ENCODE measurements at regions not wholly inside any gene's neighbourhood (a gene's known extent, or its start where the extent isn't known, plus 50 kb on each side); places are given as distances from the start of the nearest gene placed in this dataset.

- H3K27ac ChIP-seq (ENCODE audit: low read depth, low read length): no peak overlapping the region
- H3K36me3 Mint-ChIP-seq: no peaks in the 10 kb centered on the region
- H3K4me1 ChIP-seq (ENCODE audit: control insufficient read depth in 2 of 2, insufficient read depth in 2 of 2, low read length in 2 of 2): no peaks in the 10 kb centered on the region
- POLR2A ChIA-PET: no interaction called here
- intact Hi-C loops (cut with micrococcal nuclease): no loop called here
- no peaks in the 10 kb centered on the region for H3K9me3 Mint-ChIP-seq
- no peaks in the 10 kb centered on the region for H3K9me3 ChIP-seq (ENCODE audit: control insufficient read depth in 2 of 3, low read length in 3 of 3)
- H3K27me3 ChIP-seq (ENCODE audit: control insufficient read depth in 2 of 2, insufficient read depth in 2 of 2, low read length in 2 of 2): no peaks in the 10 kb centered on the region
- DNase-seq: no peak
- peaks cover 0 to 3% (median 0%) of the 10 kb centered on the region in 5 donors for H3K27me3 Mint-ChIP-seq
- CTCF ChIA-PET: no interaction called here
- no peaks in the 10 kb centered on the region for H3K4me1 Mint-ChIP-seq
- no peaks in the 10 kb centered on the region for H3K36me3 ChIP-seq (ENCODE audit: control insufficient read depth in 2 of 3, insufficient read depth in 3 of 3, low read length in 3 of 3)
- no peak for ATAC-seq
- no peak overlapping the region for H3K4me3 ChIP-seq (ENCODE audit: low read length)
- no peak overlapping the region for H3K27ac Mint-ChIP-seq
- no peak overlapping the region for H3K4me3 Mint-ChIP-seq
Measured at GRCh38 chr14:53532853-53533252, 379.7 kb upstream of the DDHD1 start.

DNA sequence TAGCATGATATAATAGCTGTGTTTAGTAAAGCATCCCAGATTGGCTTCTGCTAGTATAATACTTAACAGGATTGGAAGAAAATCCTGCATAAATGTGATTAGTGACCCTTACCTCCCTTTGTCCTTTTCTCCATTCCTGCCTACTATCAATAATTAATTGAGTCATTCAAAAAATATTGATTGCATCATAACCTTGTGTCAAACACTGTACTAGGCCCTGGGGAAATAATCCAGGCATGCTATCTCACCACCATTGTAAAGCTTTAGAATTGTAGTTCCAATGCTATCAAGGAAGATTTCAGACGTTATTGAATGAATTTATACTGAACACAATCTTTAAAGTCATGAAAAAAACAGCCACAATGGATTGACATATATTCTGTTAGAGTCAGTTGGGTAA is 378.6 kb upstream of the DDHD1 start:
- H3K27ac Mint-ChIP-seq: no peak overlapping the region
- ChIA-PET CTCF (no interaction called here), POLR2A (no interaction called here)
- no peaks in the 10 kb centered on the region for H3K4me1 ChIP-seq (ENCODE audit: control insufficient read depth in 2 of 2, insufficient read depth in 2 of 2, low read length in 2 of 2)
- no peak overlapping the region for H3K4me3 Mint-ChIP-seq
- intact Hi-C loops (cut with micrococcal nuclease): no loop called here
- no peaks in the 10 kb centered on the region for H3K4me1 Mint-ChIP-seq
- H3K27me3 ChIP-seq (ENCODE audit: control insufficient read depth in 2 of 2, insufficient read depth in 2 of 2, low read length in 2 of 2): no peaks in the 10 kb centered on the region
- ATAC-seq (no peak), DNase-seq (no peak)
- no peaks in the 10 kb centered on the region for H3K36me3 Mint-ChIP-seq
- no peak overlapping the region for H3K27ac ChIP-seq (ENCODE audit: low read depth, low read length)
- H3K36me3 ChIP-seq (ENCODE audit: control insufficient read depth in 2 of 3, insufficient read depth in 3 of 3, low read length in 3 of 3): no peaks in the 10 kb centered on the region
- no peaks in the 10 kb centered on the region for H3K27me3 Mint-ChIP-seq
- H3K4me3 ChIP-seq (ENCODE audit: low read length): no peak overlapping the region
- no peaks in the 10 kb centered on the region for H3K9me3 Mint-ChIP-seq
- H3K9me3 ChIP-seq (ENCODE audit: control insufficient read depth in 2 of 3, low read length in 3 of 3): no peaks in the 10 kb centered on the region

- no peaks in the 10 kb centered on the region for H3K4me1 Mint-ChIP-seq
- no peak overlapping the region for H3K4me3 Mint-ChIP-seq
- H3K27ac ChIP-seq (ENCODE audit: low read depth, low read length): no peak overlapping the region
- ATAC-seq (no peak), DNase-seq (no peak)
- H3K9me3 ChIP-seq (ENCODE audit: control insufficient read depth in 2 of 3, low read length in 3 of 3): no peaks in the 10 kb centered on the region
- H3K4me3 ChIP-seq (ENCODE audit: low read length): no peak overlapping the region
- no peaks in the 10 kb centered on the region for H3K36me3 ChIP-seq (ENCODE audit: control insufficient read depth in 2 of 3, insufficient read depth in 3 of 3, low read length in 3 of 3)
- intact Hi-C loops (cut with micrococcal nuclease): no loop called here
- no peaks in the 10 kb centered on the region for H3K36me3 Mint-ChIP-seq
- H3K4me1 ChIP-seq (ENCODE audit: control insufficient read depth in 2 of 2, insufficient read depth in 2 of 2, low read length in 2 of 2): no peaks in the 10 kb centered on the region
- no peaks in the 10 kb centered on the region for H3K9me3 Mint-ChIP-seq
- ChIA-PET POLR2A (no interaction called here), CTCF (no interaction called here)
- no peaks in the 10 kb centered on the region for H3K27me3 ChIP-seq (ENCODE audit: control insufficient read depth in 2 of 2, insufficient read depth in 2 of 2, low read length in 2 of 2)
- H3K27me3 Mint-ChIP-seq: no peaks in the 10 kb centered on the region
- no peak overlapping the region for H3K27ac Mint-ChIP-seq
Measured at GRCh38 chr14:53531156-53531555, 378.0 kb upstream of the DDHD1 start.

- intact Hi-C loops (cut with micrococcal nuclease): no loop called here
- Histone ChIP-seq H3K9me3 (ENCODE audit: control insufficient read depth in 2 of 3, low read length in 3 of 3) (no peaks in the 10 kb centered on the region), H3K4me3 (ENCODE audit: low read length) (no peak overlapping the region), H3K36me3 (ENCODE audit: control insufficient read depth in 2 of 3, insufficient read depth in 3 of 3, low read length in 3 of 3) (no peaks in the 10 kb centered on the region), H3K27ac (ENCODE audit: low read depth, low read length) (no peak overlapping the region), H3K4me1 (ENCODE audit: control insufficient read depth in 2 of 2, insufficient read depth in 2 of 2, low read length in 2 of 2) (no peaks in the 10 kb centered on the region), H3K27me3 (ENCODE audit: control insufficient read depth in 2 of 2, insufficient read depth in 2 of 2, low read length in 2 of 2) (no peaks in the 10 kb centered on the region)
- Mint-ChIP-seq H3K9me3 (no peaks in the 10 kb centered on the region), H3K27ac (no peak overlapping the region), H3K27me3 (no peaks in the 10 kb centered on the region), H3K4me3 (no peak overlapping the region), H3K36me3 (no peaks in the 10 kb centered on the region), H3K4me1 (no peaks in the 10 kb centered on the region)
- ChIA-PET POLR2A (no interaction called here), CTCF (no interaction called here)
- ATAC-seq (no peak), DNase-seq (no peak)
Measured at GRCh38 chr14:53529519-53529918, 376.4 kb upstream of the DDHD1 start.

DNA sequence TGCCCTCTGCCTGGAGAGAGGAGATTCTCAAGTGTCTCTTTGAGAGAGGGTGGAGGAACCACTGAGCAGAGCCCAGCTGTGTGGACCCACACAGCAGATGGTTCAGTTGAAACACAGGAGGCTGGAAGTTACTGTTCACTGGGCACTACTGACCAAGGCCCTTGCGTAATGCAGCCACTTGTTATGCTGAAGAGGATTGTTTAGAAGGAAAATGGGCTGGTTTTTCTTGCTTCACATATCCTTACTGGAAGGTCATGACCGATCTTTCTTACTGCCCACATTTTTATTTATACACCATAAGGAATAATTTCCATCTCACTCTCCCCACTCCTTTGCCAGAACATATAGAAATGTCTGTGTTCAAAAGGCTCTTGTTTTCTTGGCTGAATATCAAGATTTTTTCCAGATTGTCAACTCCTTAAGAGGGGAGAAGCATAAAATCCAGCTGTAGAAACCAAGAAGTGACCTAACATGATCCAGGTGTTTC is 375.1 kb upstream of the DDHD1 start:
- CTCF ChIA-PET: no interaction called here
- Mint-ChIP-seq H3K27ac (no peak overlapping the region), H3K4me1 (peaks cover 0 to 2% (median 0%) of the 10 kb centered on the region in 7 donors), H3K36me3 (no peaks in the 10 kb centered on the region), H3K9me3 (no peaks in the 10 kb centered on the region), H3K27me3 (no peaks in the 10 kb centered on the region), H3K4me3 (no peak overlapping the region)
- ATAC-seq (no peak), DNase-seq (no peak)
- Histone ChIP-seq H3K4me1 (ENCODE audit: control insufficient read depth in 2 of 2, insufficient read depth in 2 of 2, low read length in 2 of 2) (no peaks in the 10 kb centered on the region), H3K27me3 (ENCODE audit: control insufficient read depth in 2 of 2, insufficient read depth in 2 of 2, low read length in 2 of 2) (no peaks in the 10 kb centered on the region), H3K36me3 (ENCODE audit: control insufficient read depth in 2 of 3, insufficient read depth in 3 of 3, low read length in 3 of 3) (no peaks in the 10 kb centered on the region), H3K27ac (ENCODE audit: low read depth, low read length) (no peak overlapping the region), H3K9me3 (ENCODE audit: control insufficient read depth in 2 of 3, low read length in 3 of 3) (no peaks in the 10 kb centered on the region), H3K4me3 (ENCODE audit: low read length) (no peak overlapping the region)
- POLR2A ChIA-PET: no interaction called here
- intact Hi-C loops (cut with micrococcal nuclease): no loop called here

- no peaks in the 10 kb centered on the region for H3K27me3 ChIP-seq (ENCODE audit: control insufficient read depth in 2 of 2, insufficient read depth in 2 of 2, low read length in 2 of 2)
- ATAC-seq: no peak
- peaks cover 0 to 2% (median 0%) of the 10 kb centered on the region in 7 donors for H3K4me1 Mint-ChIP-seq
- no peaks in the 10 kb centered on the region for H3K4me1 ChIP-seq (ENCODE audit: control insufficient read depth in 2 of 2, insufficient read depth in 2 of 2, low read length in 2 of 2)
- no peak overlapping the region for H3K27ac Mint-ChIP-seq
- H3K9me3 ChIP-seq (ENCODE audit: control insufficient read depth in 2 of 3, low read length in 3 of 3): no peaks in the 10 kb centered on the region
- peaks cover 0 to 5% (median 0%) of the 10 kb centered on the region in 5 donors for H3K36me3 Mint-ChIP-seq
- no peaks in the 10 kb centered on the region for H3K27me3 Mint-ChIP-seq
- H3K4me3 Mint-ChIP-seq: no peak overlapping the region
- no peak overlapping the region for H3K4me3 ChIP-seq (ENCODE audit: low read length)
- DNase-seq: no peak
- H3K36me3 ChIP-seq (ENCODE audit: control insufficient read depth in 2 of 3, insufficient read depth in 3 of 3, low read length in 3 of 3): no peaks in the 10 kb centered on the region
- H3K27ac ChIP-seq (ENCODE audit: low read depth, low read length): no peak overlapping the region
- peaks cover 0 to 7% (median 2%) of the 10 kb centered on the region in 11 donors for H3K9me3 Mint-ChIP-seq
- intact Hi-C loops (cut with micrococcal nuclease): no loop called here
- ChIA-PET POLR2A (no interaction called here), CTCF (no interaction called here)
Measured at GRCh38 chr14:53526200-53526599, 373.1 kb upstream of the DDHD1 start.

DNA sequence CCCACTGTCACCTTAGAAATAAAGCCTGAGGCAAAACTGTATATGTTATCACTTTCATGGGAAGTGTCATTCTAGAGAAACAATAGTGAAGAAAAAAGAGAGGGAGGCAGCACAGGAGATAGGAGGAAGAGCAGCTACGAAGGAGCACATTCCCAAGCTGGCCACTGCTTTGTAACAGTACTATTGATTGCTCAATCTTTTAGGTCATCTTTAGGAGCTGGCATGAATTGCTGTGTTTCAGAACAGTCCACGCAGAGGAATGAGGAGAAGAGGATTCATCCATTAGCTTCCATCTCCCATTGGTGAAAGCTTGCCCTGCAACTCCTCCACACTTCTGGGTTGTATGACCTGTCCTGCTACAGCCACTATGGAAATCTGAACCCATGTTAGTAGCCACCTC is 372.5 kb upstream of the DDHD1 start:
- Histone ChIP-seq H3K27ac (ENCODE audit: low read depth, low read length) (no peak overlapping the region), H3K9me3 (ENCODE audit: control insufficient read depth in 2 of 3, low read length in 3 of 3) (no peaks in the 10 kb centered on the region), H3K4me1 (ENCODE audit: control insufficient read depth in 2 of 2, insufficient read depth in 2 of 2, low read length in 2 of 2) (no peaks in the 10 kb centered on the region), H3K27me3 (ENCODE audit: control insufficient read depth in 2 of 2, insufficient read depth in 2 of 2, low read length in 2 of 2) (no peaks in the 10 kb centered on the region), H3K36me3 (ENCODE audit: control insufficient read depth in 2 of 3, insufficient read depth in 3 of 3, low read length in 3 of 3) (no peaks in the 10 kb centered on the region), H3K4me3 (ENCODE audit: low read length) (no peak overlapping the region)
- no peak for ATAC-seq
- POLR2A ChIA-PET: no interaction called here
- H3K4me3 Mint-ChIP-seq: no peak overlapping the region
- CTCF ChIA-PET: interaction anchor here (1.5 kb wide), 1 partner anchor 12 kb away, joined by 4 read pairs; no protein-coding TSS in a partner anchor
- peaks cover 0 to 5% (median 0%) of the 10 kb centered on the region in 5 donors for H3K36me3 Mint-ChIP-seq
- peaks cover 0 to 7% (median 2%) of the 10 kb centered on the region in 11 donors for H3K9me3 Mint-ChIP-seq
- H3K27me3 Mint-ChIP-seq: no peaks in the 10 kb centered on the region
- intact Hi-C loops (cut with micrococcal nuclease): no loop called here
- no peak overlapping the region for H3K27ac Mint-ChIP-seq
- peaks cover 0 to 2% (median 0%) of the 10 kb centered on the region in 7 donors for H3K4me1 Mint-ChIP-seq
- no peak for DNase-seq
